Esophagus (tissue), 2 donors: ENCODE measurements at regions not wholly inside any gene's neighbourhood (a gene's known extent, or its start where the extent isn't known, plus 50 kb on each side); places are given as distances from the start of the nearest gene placed in this dataset.

Experiments
- H3K27ac ChIP-seq, 2 donors: one replicate each; pipeline ENCODE4 v1.5.1; 2013; ENCODE audit warnings: low read depth in 2 of 2, mild to moderate bottlenecking in 2 of 2, inconsistent platforms in 1 of 2, low read length in 1 of 2, moderate library complexity in 1 of 2
- H3K27me3 ChIP-seq, 2 donors: one replicate each; pipeline ENCODE4 v1.6.1; 2013; ENCODE audit warnings: low read length in 2 of 2, control low read depth in 1 of 2, mild to moderate bottlenecking in 1 of 2; ENCODE audit not compliant: insufficient read depth in 2 of 2, control insufficient read depth in 1 of 2
- H3K36me3 ChIP-seq, 2 donors: one replicate each; pipeline ENCODE4 v1.6.1; 2013; ENCODE audit warnings: low read length in 1 of 2; ENCODE audit not compliant: control insufficient read depth in 2 of 2, insufficient read depth in 2 of 2
- H3K4me1 ChIP-seq, 2 donors: one replicate each; pipeline ENCODE4 v1.6.1; 2013; ENCODE audit warnings: low read length in 1 of 2; ENCODE audit not compliant: control insufficient read depth in 2 of 2, insufficient read depth in 2 of 2
- H3K4me3 ChIP-seq, 2 donors: one replicate each; pipeline ENCODE4 v1.5.1; 2013; ENCODE audit warnings: low read length in 2 of 2, mild to moderate bottlenecking in 2 of 2, low read depth in 1 of 2, moderate library complexity in 1 of 2
- H3K9me3 ChIP-seq, 2 donors: one replicate each; pipeline ENCODE4 v1.6.1; 2013; ENCODE audit warnings: mild to moderate bottlenecking in 2 of 2, low read depth in 1 of 2, low read length in 1 of 2, moderate library complexity in 1 of 2; ENCODE audit not compliant: control insufficient read depth in 2 of 2, insufficient read depth in 1 of 2
- WGBS, 2 donors: extraction: QIAGEN DNeasy Blood & Tissue Kit; methylation state at CpG; one replicate each; pipeline ENCODE4 v1.1.7; 2013; 5-methylcytosine and 5-hydroxymethylcytosine counted together
- donor health status: healthy with polysubstance abuse.
- donor health status: Bipolar disorder and iron deficiency.

GRCh38 chr11:121887976-121888557 is 227.9 kb downstream of the BLID start:
- Histone ChIP-seq H3K36me3 (no peaks in the 10 kb centered on the region), H3K27ac (no peak overlapping the region), H3K4me1 (peaks cover 0 to 6% of the 10 kb centered on the region in 2 donors), H3K27me3 (no peaks in the 10 kb centered on the region), H3K4me3 (no peak overlapping the region), H3K9me3 (peaks cover 0 to 2% of the 10 kb centered on the region in 2 donors)
- WGBS, 2 donors, result 90 to 91% methylated on average over 4 of the region's 4 CpGs

- peaks cover 0 to 6% of the 10 kb centered on the region in 2 donors for H3K4me1 ChIP-seq
- WGBS, 2 donors, result 75 to 82% methylated on average over 3 of the region's 3 CpGs
- no peak overlapping the region for H3K4me3 ChIP-seq
- H3K36me3 ChIP-seq, result no peaks in the 10 kb centered on the region
- H3K9me3 ChIP-seq, result peaks cover 0 to 2% of the 10 kb centered on the region in 2 donors
- no peaks in the 10 kb centered on the region for H3K27me3 ChIP-seq
- H3K27ac ChIP-seq, result no peak overlapping the region
Measured at GRCh38 chr11:121887569-121887968, 228.4 kb downstream of the BLID start.

GRCh38 chr11:121886996-121887395 is 229.0 kb downstream of the BLID start:
- H3K27me3 ChIP-seq, result no peaks in the 10 kb centered on the region
- H3K4me3 ChIP-seq, result no peak overlapping the region
- H3K4me1 ChIP-seq, result peaks cover 0 to 6% of the 10 kb centered on the region in 2 donors
- no peaks in the 10 kb centered on the region for H3K36me3 ChIP-seq
- no peak overlapping the region for H3K27ac ChIP-seq
- peaks cover 0 to 2% of the 10 kb centered on the region in 2 donors for H3K9me3 ChIP-seq
- WGBS, 2 donors, result 85 to 92% methylated on average over 2 of the region's 2 CpGs

- peaks cover 0 to 6% of the 10 kb centered on the region in 2 donors for H3K4me1 ChIP-seq
- H3K9me3 ChIP-seq, result peaks cover 0 to 2% of the 10 kb centered on the region in 2 donors
- H3K4me3 ChIP-seq, result no peak overlapping the region
- H3K36me3 ChIP-seq, result no peaks in the 10 kb centered on the region
- H3K27ac ChIP-seq, result no peak overlapping the region
- no peaks in the 10 kb centered on the region for H3K27me3 ChIP-seq
- WGBS, 2 donors, result 40 to 42% methylated on average over 8 of the region's 8 CpGs
Measured at GRCh38 chr11:121886005-121886734, 229.8 kb downstream of the BLID start.

GRCh38 chr11:121884626-121885025 is 231.4 kb downstream of the BLID start:
- Histone ChIP-seq H3K4me3 (no peak overlapping the region), H3K36me3 (no peaks in the 10 kb centered on the region), H3K9me3 (peaks cover 0 to 2% of the 10 kb centered on the region in 2 donors), H3K27ac (no peak overlapping the region), H3K4me1 (peaks cover 0 to 2% of the 10 kb centered on the region in 2 donors), H3K27me3 (no peaks in the 10 kb centered on the region)
- 77 to 89% methylated on average over 2 of the region's 2 CpGs for WGBS, 2 donors

DNA sequence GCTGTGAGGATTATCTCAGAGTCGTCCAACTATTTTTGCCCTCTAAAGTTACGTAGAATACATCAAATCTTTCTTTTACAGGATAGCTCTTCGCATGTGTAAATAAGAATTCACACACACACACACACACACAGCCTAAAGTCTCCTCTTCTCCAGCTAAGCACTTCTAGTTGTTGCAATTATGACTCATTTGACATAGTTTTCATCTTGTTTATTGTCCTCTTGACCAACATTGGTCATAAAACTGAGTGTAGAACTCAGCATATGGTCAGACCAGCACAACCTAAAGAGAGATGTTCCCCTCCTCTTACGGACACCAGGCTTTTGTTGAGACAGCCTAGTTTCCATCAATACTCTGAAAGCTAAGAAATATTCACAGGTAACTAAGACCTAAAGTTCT is 234.2 kb downstream of the BLID start:
- H3K4me1 ChIP-seq, result no peaks in the 10 kb centered on the region
- no peaks in the 10 kb centered on the region for H3K9me3 ChIP-seq
- H3K4me3 ChIP-seq, result no peak overlapping the region
- H3K27ac ChIP-seq, result no peak overlapping the region
- H3K27me3 ChIP-seq, result no peaks in the 10 kb centered on the region
- no peaks in the 10 kb centered on the region for H3K36me3 ChIP-seq
- 86% methylated on average over 4 of the region's 4 CpGs for WGBS, 2 donors

GRCh38 chr11:121877152-121877551 is 238.9 kb downstream of the BLID start:
- 74 to 78% methylated on average over 6 of the region's 6 CpGs for WGBS, 2 donors
- no peak overlapping the region for H3K4me3 ChIP-seq
- H3K36me3 ChIP-seq, result no peaks in the 10 kb centered on the region
- no peaks in the 10 kb centered on the region for H3K4me1 ChIP-seq
- H3K27me3 ChIP-seq, result no peaks in the 10 kb centered on the region
- no peak overlapping the region for H3K27ac ChIP-seq
- no peaks in the 10 kb centered on the region for H3K9me3 ChIP-seq

DNA sequence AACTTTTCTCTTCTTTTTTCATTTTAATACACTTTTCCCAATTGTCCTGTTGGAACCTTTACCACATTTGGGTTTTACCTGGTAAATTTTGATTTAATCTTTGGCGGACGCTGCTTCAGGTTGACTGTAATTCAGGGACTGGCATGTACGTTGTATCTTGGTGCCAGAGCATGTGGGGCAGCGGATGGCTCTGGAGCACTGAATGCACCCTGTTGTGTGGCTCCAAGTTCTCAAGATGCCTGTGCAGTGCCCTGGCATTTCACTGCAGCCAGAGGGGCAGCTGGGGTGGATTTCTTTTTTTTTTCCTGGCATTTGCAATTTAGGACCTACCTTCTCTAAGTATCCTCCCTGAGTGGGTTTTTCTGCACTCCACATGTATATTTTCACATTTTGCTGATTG is 242.2 kb downstream of the BLID start:
- Histone ChIP-seq H3K27me3 (no peaks in the 10 kb centered on the region), H3K9me3 (no peaks in the 10 kb centered on the region), H3K4me3 (no peak overlapping the region), H3K27ac (no peak overlapping the region), H3K36me3 (no peaks in the 10 kb centered on the region), H3K4me1 (no peaks in the 10 kb centered on the region)
- 84 to 89% methylated on average over 4 of the region's 4 CpGs for WGBS, 2 donors

- WGBS, 2 donors, result 88 to 92% methylated on average over 5 of the region's 5 CpGs
- H3K9me3 ChIP-seq, result no peaks in the 10 kb centered on the region
- no peaks in the 10 kb centered on the region for H3K36me3 ChIP-seq
Measured at GRCh38 chr11:121872356-121872755, 243.7 kb downstream of the BLID start.

More at GRCh38 chr11:121872356-121872755, 243.7 kb downstream of the BLID start:
- no peaks in the 10 kb centered on the region for H3K27me3 ChIP-seq
- H3K4me1 ChIP-seq, result no peaks in the 10 kb centered on the region
- no peak overlapping the region for H3K27ac ChIP-seq
- no peak overlapping the region for H3K4me3 ChIP-seq
